ENCODE measurements at regions not wholly inside any gene's neighbourhood (a gene's known extent, or its start where the extent isn't known, plus 50 kb on each side); places are given as distances from the start of the nearest gene placed in this dataset.

- Histone ChIP-seq H3K27ac (ENCODE audit: insufficient read depth, low read length) (no peak overlapping the region), H3K27me3 (ENCODE audit: control insufficient read depth, insufficient read depth, low read length) (no peaks in the 10 kb centered on the region), H3K4me1 (ENCODE audit: control insufficient read depth, extremely low read depth, insufficient read depth, low read length) (no peaks in the 10 kb centered on the region), H4K20me1 (ENCODE audit: control insufficient read depth, extremely low read depth, insufficient read depth, low read length) (no peaks in the 10 kb centered on the region), H3K4me3 (replicated peaks in 1 of 4; ENCODE audit: control extremely low read depth in 1 of 4, insufficient read depth in 1 of 4, low read depth in 3 of 4, low read length in 4 of 4) (no peak overlapping the region), H3K9ac (ENCODE audit: insufficient read depth, low read length) (no peak overlapping the region), H2AFZ (ENCODE audit: low read length) (no peak overlapping the region), H3K4me2 (ENCODE audit: extremely low read depth, insufficient read depth, low read length) (no peak overlapping the region), H3K9me3 (ENCODE audit: control insufficient read depth, insufficient read depth, low read depth, low read length) (no peaks in the 10 kb centered on the region), H3K79me2 (ENCODE audit: control insufficient read depth, insufficient read depth, low read length) (no peaks in the 10 kb centered on the region), H3K36me3 (ENCODE audit: control insufficient read depth, insufficient read depth, low read length) (no peaks in the 10 kb centered on the region)
- no peak for DNase-seq (ENCODE audit: low read depth in 2 of 2)
- TF ChIP-seq CTCF (conservative IDR thresholded peaks at IDR 0.05 in 1 of 2, IDR thresholded peaks at IDR 0.05 in 1 of 2; ENCODE audit: low read depth in 1 of 2, low read length in 2 of 2) (no peak), EZH2 (IDR thresholded peaks at IDR 0.05; ENCODE audit: low read length, missing control alignments) (no peak)
These were observed 110.1 kb downstream of the GPR63 start for GRCh38 chr6:96727144-96727543.

- Histone ChIP-seq H3K4me2 (ENCODE audit: extremely low read depth, insufficient read depth, low read length) (no peak overlapping the region), H3K79me2 (ENCODE audit: control insufficient read depth, insufficient read depth, low read length) (no peaks in the 10 kb centered on the region), H3K27me3 (ENCODE audit: control insufficient read depth, insufficient read depth, low read length) (no peaks in the 10 kb centered on the region), H3K9ac (ENCODE audit: insufficient read depth, low read length) (no peak overlapping the region), H3K27ac (ENCODE audit: insufficient read depth, low read length) (no peak overlapping the region), H3K4me1 (ENCODE audit: control insufficient read depth, extremely low read depth, insufficient read depth, low read length) (no peaks in the 10 kb centered on the region), H3K9me3 (ENCODE audit: control insufficient read depth, insufficient read depth, low read depth, low read length) (no peaks in the 10 kb centered on the region), H4K20me1 (ENCODE audit: control insufficient read depth, extremely low read depth, insufficient read depth, low read length) (no peaks in the 10 kb centered on the region), H3K4me3 (replicated peaks in 1 of 4; ENCODE audit: control extremely low read depth in 1 of 4, insufficient read depth in 1 of 4, low read depth in 3 of 4, low read length in 4 of 4) (no peak overlapping the region), H2AFZ (ENCODE audit: low read length) (no peak overlapping the region), H3K36me3 (ENCODE audit: control insufficient read depth, insufficient read depth, low read length) (no peaks in the 10 kb centered on the region)
- no peak for DNase-seq (ENCODE audit: low read depth in 2 of 2)
- TF ChIP-seq CTCF (conservative IDR thresholded peaks at IDR 0.05 in 1 of 2, IDR thresholded peaks at IDR 0.05 in 1 of 2; ENCODE audit: low read depth in 1 of 2, low read length in 2 of 2) (no peak), EZH2 (IDR thresholded peaks at IDR 0.05; ENCODE audit: low read length, missing control alignments) (no peak)
These were observed 112.0 kb downstream of the GPR63 start for GRCh38 chr6:96725296-96725695.

- no peak overlapping the region for H3K4me3 ChIP-seq (replicated peaks in 1 of 4; ENCODE audit: control extremely low read depth in 1 of 4, insufficient read depth in 1 of 4, low read depth in 3 of 4, low read length in 4 of 4)
- H3K4me2 ChIP-seq (ENCODE audit: extremely low read depth, insufficient read depth, low read length), result no peak overlapping the region
- TF ChIP-seq CTCF (conservative IDR thresholded peaks at IDR 0.05 in 1 of 2, IDR thresholded peaks at IDR 0.05 in 1 of 2; ENCODE audit: low read depth in 1 of 2, low read length in 2 of 2) (no peak), EZH2 (IDR thresholded peaks at IDR 0.05; ENCODE audit: low read length, missing control alignments) (no peak)
- H3K9ac ChIP-seq (ENCODE audit: insufficient read depth, low read length), result no peak overlapping the region
- H3K36me3 ChIP-seq (ENCODE audit: control insufficient read depth, insufficient read depth, low read length), result no peaks in the 10 kb centered on the region
- H4K20me1 ChIP-seq (ENCODE audit: control insufficient read depth, extremely low read depth, insufficient read depth, low read length), result no peaks in the 10 kb centered on the region
- no peaks in the 10 kb centered on the region for H3K9me3 ChIP-seq (ENCODE audit: control insufficient read depth, insufficient read depth, low read depth, low read length)
- no peak for DNase-seq (ENCODE audit: low read depth in 2 of 2)
- H3K27me3 ChIP-seq (ENCODE audit: control insufficient read depth, insufficient read depth, low read length), result no peaks in the 10 kb centered on the region
- no peak overlapping the region for H3K27ac ChIP-seq (ENCODE audit: insufficient read depth, low read length)
- no peaks in the 10 kb centered on the region for H3K79me2 ChIP-seq (ENCODE audit: control insufficient read depth, insufficient read depth, low read length)
- H3K4me1 ChIP-seq (ENCODE audit: control insufficient read depth, extremely low read depth, insufficient read depth, low read length), result no peaks in the 10 kb centered on the region
- H2AFZ ChIP-seq (ENCODE audit: low read length), result no peak overlapping the region
These were observed 112.6 kb downstream of the GPR63 start for GRCh38 chr6:96724641-96725040.

Measured in fibroblast of lung (primary cell).